ENCODE measurements at regions not wholly inside any gene's neighbourhood (a gene's known extent, or its start where the extent isn't known, plus 50 kb on each side); places are given as distances from the start of the nearest gene placed in this dataset.
"Not testable (repeated sequence)": the region's sequence is repeated elsewhere in the genome, so short reads cannot be mapped to it uniquely, and the experiment has no call there.

- no peak for DNase-seq
- H3K36me3 ChIP-seq (ENCODE audit: control insufficient read depth in 2 of 3, insufficient read depth in 3 of 3, low read length in 3 of 3), result no peaks in the 10 kb centered on the region
- Mint-ChIP-seq H3K27me3 (no peaks in the 10 kb centered on the region), H3K4me3 (no peak overlapping the region), H3K4me1 (no peaks in the 10 kb centered on the region), H3K9me3 (peaks cover 0 to 1% (median 0%) of the 10 kb centered on the region in 11 donors), H3K36me3 (no peaks in the 10 kb centered on the region), H3K27ac (no peak overlapping the region)
- no peaks in the 10 kb centered on the region for H3K4me1 ChIP-seq (ENCODE audit: control insufficient read depth in 2 of 2, insufficient read depth in 2 of 2, low read length in 2 of 2)
- intact Hi-C loops (cut with micrococcal nuclease), result no loop called here
- no peak overlapping the region for H3K27ac ChIP-seq (ENCODE audit: low read depth, low read length)
- H3K27me3 ChIP-seq (ENCODE audit: control insufficient read depth in 2 of 2, insufficient read depth in 2 of 2, low read length in 2 of 2), result no peaks in the 10 kb centered on the region
- no peak overlapping the region for H3K4me3 ChIP-seq (ENCODE audit: low read length)
- no peak for ATAC-seq
- H3K9me3 ChIP-seq (ENCODE audit: control insufficient read depth in 2 of 3, low read length in 3 of 3), result no peaks in the 10 kb centered on the region
- ChIA-PET CTCF (no interaction called here), POLR2A (no interaction called here)
These were observed 149.0 kb upstream of the GRAMD2B start for GRCh38 chr5:126274076-126274762.

DNA sequence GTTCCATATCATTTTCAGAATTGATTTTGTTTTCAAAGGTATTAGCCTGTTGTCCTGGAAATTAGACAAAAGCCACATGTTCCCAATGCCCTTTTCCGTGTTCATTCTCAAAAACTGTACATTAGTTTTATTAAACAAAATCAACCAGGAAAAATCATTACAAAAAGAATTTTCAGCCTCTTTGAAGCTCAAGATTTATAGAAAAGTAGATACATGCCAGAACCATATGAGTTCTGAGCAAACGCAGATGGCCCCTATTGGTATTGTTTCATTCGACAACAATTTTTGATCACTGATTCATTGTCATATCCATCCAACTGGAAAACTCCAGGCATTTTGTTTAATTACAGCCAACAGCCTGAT is 148.5 kb upstream of the GRAMD2B start:
- Histone ChIP-seq H3K9me3 (ENCODE audit: control insufficient read depth in 2 of 3, low read length in 3 of 3) (no peaks in the 10 kb centered on the region), H3K36me3 (ENCODE audit: control insufficient read depth in 2 of 3, insufficient read depth in 3 of 3, low read length in 3 of 3) (no peaks in the 10 kb centered on the region), H3K27ac (ENCODE audit: low read depth, low read length) (no peak overlapping the region), H3K27me3 (ENCODE audit: control insufficient read depth in 2 of 2, insufficient read depth in 2 of 2, low read length in 2 of 2) (no peaks in the 10 kb centered on the region), H3K4me3 (ENCODE audit: low read length) (no peak overlapping the region), H3K4me1 (ENCODE audit: control insufficient read depth in 2 of 2, insufficient read depth in 2 of 2, low read length in 2 of 2) (no peaks in the 10 kb centered on the region)
- POLR2A ChIA-PET, result no interaction called here
- no peaks in the 10 kb centered on the region for H3K27me3 Mint-ChIP-seq
- intact Hi-C loops (cut with micrococcal nuclease), result no loop called here
- DNase-seq, result no peak
- no peak overlapping the region for H3K4me3 Mint-ChIP-seq
- peaks cover 0 to 1% (median 0%) of the 10 kb centered on the region in 11 donors for H3K9me3 Mint-ChIP-seq
- H3K36me3 Mint-ChIP-seq, result no peaks in the 10 kb centered on the region
- no peak for ATAC-seq
- H3K27ac Mint-ChIP-seq, result no peak overlapping the region
- H3K4me1 Mint-ChIP-seq, result no peaks in the 10 kb centered on the region
- CTCF ChIA-PET, result no interaction called here

DNA sequence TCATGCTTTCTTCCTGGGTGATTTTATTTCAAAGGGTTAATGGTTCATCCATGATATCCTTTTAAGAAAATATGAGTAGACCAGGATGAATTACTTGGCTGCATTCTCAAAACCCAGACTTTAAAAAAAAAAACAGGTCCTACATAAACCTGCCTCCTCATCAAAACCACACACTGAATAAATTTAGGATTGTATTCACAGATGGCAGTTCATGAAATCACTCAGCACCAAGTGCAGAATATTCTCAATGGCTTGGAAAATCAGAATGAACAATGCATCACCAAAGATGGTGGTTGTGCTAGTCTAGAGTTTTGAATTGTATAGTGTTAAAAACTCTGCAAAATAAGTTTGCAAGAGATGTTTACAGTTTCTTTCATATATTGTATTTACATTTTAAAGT is 145.4 kb upstream of the GRAMD2B start:
- H3K4me1 Mint-ChIP-seq, result no peaks in the 10 kb centered on the region
- no peak overlapping the region for H3K27ac ChIP-seq (ENCODE audit: low read depth, low read length)
- no peaks in the 10 kb centered on the region for H3K9me3 ChIP-seq (ENCODE audit: control insufficient read depth in 2 of 3, low read length in 3 of 3)
- no peaks in the 10 kb centered on the region for H3K36me3 ChIP-seq (ENCODE audit: control insufficient read depth in 2 of 3, insufficient read depth in 3 of 3, low read length in 3 of 3)
- H3K36me3 Mint-ChIP-seq, result no peaks in the 10 kb centered on the region
- ATAC-seq, result no peak
- no peak overlapping the region for H3K4me3 ChIP-seq (ENCODE audit: low read length)
- intact Hi-C loops (cut with micrococcal nuclease), result no loop called here
- no peaks in the 10 kb centered on the region for H3K27me3 ChIP-seq (ENCODE audit: control insufficient read depth in 2 of 2, insufficient read depth in 2 of 2, low read length in 2 of 2)
- ChIA-PET CTCF (no interaction called here), POLR2A (no interaction called here)
- no peak overlapping the region for H3K27ac Mint-ChIP-seq
- H3K27me3 Mint-ChIP-seq, result peaks cover 0 to 7% (median 6%) of the 10 kb centered on the region in 5 donors
- no peak for DNase-seq
- no peak overlapping the region for H3K4me3 Mint-ChIP-seq
- no peaks in the 10 kb centered on the region for H3K4me1 ChIP-seq (ENCODE audit: control insufficient read depth in 2 of 2, insufficient read depth in 2 of 2, low read length in 2 of 2)
- H3K9me3 Mint-ChIP-seq, result peaks cover 0 to 1% (median 0%) of the 10 kb centered on the region in 11 donors

DNA sequence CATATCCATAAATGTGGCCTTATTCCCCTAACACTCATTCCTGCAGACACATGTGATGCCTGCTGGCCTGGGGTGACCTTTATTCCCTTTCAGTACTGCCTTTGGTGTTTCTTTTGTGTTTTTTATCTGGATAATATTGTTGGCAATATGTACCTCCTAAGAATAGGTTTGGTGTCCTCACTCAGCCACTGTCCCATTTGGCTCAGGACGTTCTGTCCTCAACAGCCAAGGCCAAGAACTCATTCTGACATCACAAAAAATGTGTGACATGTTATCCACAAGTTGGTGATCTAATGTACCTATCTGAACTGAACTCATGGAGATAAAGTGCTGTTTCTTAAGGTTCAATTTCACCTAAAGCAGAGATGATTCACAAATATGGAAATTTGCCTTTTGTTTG is 142.9 kb upstream of the GRAMD2B start:
- no peaks in the 10 kb centered on the region for H3K9me3 ChIP-seq (ENCODE audit: control insufficient read depth in 2 of 3, low read length in 3 of 3)
- intact Hi-C loops (cut with micrococcal nuclease), result no loop called here
- ChIA-PET POLR2A (no interaction called here), CTCF (no interaction called here)
- H3K4me1 Mint-ChIP-seq, result no peaks in the 10 kb centered on the region
- H3K27ac Mint-ChIP-seq, result no peak overlapping the region
- no peaks in the 10 kb centered on the region for H3K4me1 ChIP-seq (ENCODE audit: control insufficient read depth in 2 of 2, insufficient read depth in 2 of 2, low read length in 2 of 2)
- H3K4me3 ChIP-seq (ENCODE audit: low read length), result no peak overlapping the region
- no peak overlapping the region for H3K27ac ChIP-seq (ENCODE audit: low read depth, low read length)
- H3K4me3 Mint-ChIP-seq, result no peak overlapping the region
- H3K27me3 Mint-ChIP-seq, result peaks cover 0 to 11% (median 6%) of the 10 kb centered on the region in 5 donors
- ATAC-seq (no peak), DNase-seq (no peak)
- no peaks in the 10 kb centered on the region for H3K36me3 ChIP-seq (ENCODE audit: control insufficient read depth in 2 of 3, insufficient read depth in 3 of 3, low read length in 3 of 3)
- H3K27me3 ChIP-seq (ENCODE audit: control insufficient read depth in 2 of 2, insufficient read depth in 2 of 2, low read length in 2 of 2), result no peaks in the 10 kb centered on the region
- H3K9me3 Mint-ChIP-seq, result no peaks in the 10 kb centered on the region
- no peaks in the 10 kb centered on the region for H3K36me3 Mint-ChIP-seq

GRCh38 chr5:126280846-126281245 is 142.4 kb upstream of the GRAMD2B start:
- ATAC-seq (no peak), DNase-seq (no peak)
- Mint-ChIP-seq H3K27ac (no peak overlapping the region), H3K4me3 (no peak overlapping the region), H3K4me1 (no peaks in the 10 kb centered on the region), H3K36me3 (no peaks in the 10 kb centered on the region), H3K27me3 (peaks cover 0 to 13% (median 6%) of the 10 kb centered on the region in 5 donors), H3K9me3 (no peaks in the 10 kb centered on the region)
- Histone ChIP-seq H3K27me3 (ENCODE audit: control insufficient read depth in 2 of 2, insufficient read depth in 2 of 2, low read length in 2 of 2) (no peaks in the 10 kb centered on the region), H3K4me1 (ENCODE audit: control insufficient read depth in 2 of 2, insufficient read depth in 2 of 2, low read length in 2 of 2) (no peaks in the 10 kb centered on the region), H3K9me3 (ENCODE audit: control insufficient read depth in 2 of 3, low read length in 3 of 3) (no peaks in the 10 kb centered on the region), H3K36me3 (ENCODE audit: control insufficient read depth in 2 of 3, insufficient read depth in 3 of 3, low read length in 3 of 3) (no peaks in the 10 kb centered on the region), H3K27ac (ENCODE audit: low read depth, low read length) (no peak overlapping the region), H3K4me3 (ENCODE audit: low read length) (no peak overlapping the region)
- intact Hi-C loops (cut with micrococcal nuclease), result no loop called here
- CTCF ChIA-PET, result no interaction called here
- POLR2A ChIA-PET, result no interaction called here

GRCh38 chr5:126284977-126285696 is 138.1 kb upstream of the GRAMD2B start:
- no peaks in the 10 kb centered on the region for H3K4me1 ChIP-seq (ENCODE audit: control insufficient read depth in 2 of 2, insufficient read depth in 2 of 2, low read length in 2 of 2)
- Mint-ChIP-seq H3K4me1 (no peaks in the 10 kb centered on the region), H3K36me3 (no peaks in the 10 kb centered on the region), H3K4me3 (no peak overlapping the region), H3K9me3 (peaks cover 0 to 2% (median 0%) of the 10 kb centered on the region in 11 donors), H3K27me3 (peaks cover 0 to 32% (median 6%) of the 10 kb centered on the region in 5 donors), H3K27ac (no peak overlapping the region)
- ChIA-PET CTCF (no interaction called here), POLR2A (no interaction called here)
- H3K27ac ChIP-seq (ENCODE audit: low read depth, low read length), result no peak overlapping the region
- intact Hi-C loops (cut with micrococcal nuclease), result no loop called here
- H3K4me3 ChIP-seq (ENCODE audit: low read length), result no peak overlapping the region
- DNase-seq (no peak), ATAC-seq (no peak)
- no peaks in the 10 kb centered on the region for H3K36me3 ChIP-seq (ENCODE audit: control insufficient read depth in 2 of 3, insufficient read depth in 3 of 3, low read length in 3 of 3)
- H3K27me3 ChIP-seq (ENCODE audit: control insufficient read depth in 2 of 2, insufficient read depth in 2 of 2, low read length in 2 of 2), result peaks cover 0 to 2% of the 10 kb centered on the region in 2 donors
- H3K9me3 ChIP-seq (ENCODE audit: control insufficient read depth in 2 of 3, low read length in 3 of 3), result no peaks in the 10 kb centered on the region

DNA sequence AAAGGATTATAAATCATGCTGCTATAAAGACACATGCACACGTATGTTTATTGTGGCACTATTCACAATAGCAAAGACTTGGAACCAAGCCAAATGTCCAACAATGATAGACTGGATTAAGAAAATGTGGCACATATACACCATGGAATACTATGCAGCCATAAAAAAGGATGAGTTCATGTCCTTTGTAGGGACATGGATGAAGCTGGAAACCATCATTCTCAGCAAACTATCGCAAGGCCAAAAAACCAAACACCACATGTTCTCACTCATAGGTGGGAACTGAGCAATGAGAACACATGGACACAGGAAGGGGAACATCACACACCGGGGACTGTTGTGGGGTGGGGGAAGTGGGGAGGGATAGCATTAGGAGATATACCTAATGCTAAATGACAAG is 127.1 kb upstream of the GRAMD2B start:
- H3K4me1 Mint-ChIP-seq; H3K9me3 Mint-ChIP-seq; POLR2A ChIA-PET; H3K27ac Mint-ChIP-seq; H3K4me3 ChIP-seq (ENCODE audit: low read length); H3K36me3 Mint-ChIP-seq; ATAC-seq; DNase-seq; intact Hi-C loops (cut with micrococcal nuclease); H3K27me3 ChIP-seq (ENCODE audit: control insufficient read depth in 2 of 2, insufficient read depth in 2 of 2, low read length in 2 of 2); H3K4me1 ChIP-seq (ENCODE audit: control insufficient read depth in 2 of 2, insufficient read depth in 2 of 2, low read length in 2 of 2); H3K36me3 ChIP-seq (ENCODE audit: control insufficient read depth in 2 of 3, insufficient read depth in 3 of 3, low read length in 3 of 3); H3K9me3 ChIP-seq (ENCODE audit: control insufficient read depth in 2 of 3, low read length in 3 of 3); H3K27ac ChIP-seq (ENCODE audit: low read depth, low read length); H3K4me3 Mint-ChIP-seq; CTCF ChIA-PET: not testable (repeated sequence)
- peaks cover 0 to 14% (median 7%) of the 10 kb centered on the region in 5 donors for H3K27me3 Mint-ChIP-seq

All from naive thymus-derived CD4-positive, alpha-beta T cell (primary cell).